Endodermal cell (in vitro differentiated cells): ENCODE measurements at regions not wholly inside any gene's neighbourhood (a gene's known extent, or its start where the extent isn't known, plus 50 kb on each side); places are given as distances from the start of the nearest gene placed in this dataset.

Experiments
- DNase-seq: peaks from one replicate; pipeline ENCODE4 v3.0.0-alpha.2; 2017
- H3K27ac ChIP-seq: 2 replicates; pipeline ENCODE4 v1.5.1; 2013; ENCODE audit warnings: mild to moderate bottlenecking, low read depth, low read length, moderate library complexity
- H3K27me3 ChIP-seq: 2 replicates; pipeline ENCODE4 v1.6.1; 2013; ENCODE audit warnings: mild to moderate bottlenecking, low read length, moderate library complexity; ENCODE audit not compliant: insufficient read depth, control insufficient read depth, poor library complexity, severe bottlenecking
- H3K36me3 ChIP-seq: 2 replicates; pipeline ENCODE4 v1.7.0; 2013; ENCODE audit warnings: mild to moderate bottlenecking, low read length, moderate library complexity; ENCODE audit not compliant: control insufficient read depth, insufficient read depth
- H3K4me1 ChIP-seq: one replicate; pipeline ENCODE4 v1.7.0; 2013; ENCODE audit warnings: low read length; ENCODE audit not compliant: control insufficient read depth, insufficient read depth
- H3K4me3 ChIP-seq: 2 replicates; pipeline ENCODE4 v1.5.1; 2013; ENCODE audit warnings: mild to moderate bottlenecking, low read length, moderate library complexity
- H3K9ac ChIP-seq: 2 replicates; pipeline ENCODE4 v1.6.1; 2013; ENCODE audit warnings: mild to moderate bottlenecking, low read length, moderate library complexity; ENCODE audit not compliant: poor library complexity, severe bottlenecking; ENCODE audit errors: extremely low read depth
- H3K9me3 ChIP-seq: 2 replicates; pipeline ENCODE4 v1.6.1; 2013; ENCODE audit warnings: mild to moderate bottlenecking, low read length, moderate library complexity; ENCODE audit not compliant: control insufficient read depth
- H3K27ac Mint-ChIP-seq: 2 replicates; pipeline ENCODE4 v1.8.0; 2020; ENCODE audit warnings: mixed read lengths
- H3K27me3 Mint-ChIP-seq: 2 replicates; pipeline ENCODE4 v1.8.0; 2021; ENCODE audit warnings: mild to moderate bottlenecking, mixed read lengths; ENCODE audit not compliant: insufficient read depth
- H3K36me3 Mint-ChIP-seq: 2 replicates; pipeline ENCODE4 v1.8.0; 2020; ENCODE audit warnings: low read depth, mixed read lengths
- H3K4me1 Mint-ChIP-seq: 2 replicates; pipeline ENCODE4 v1.8.0; 2020; ENCODE audit warnings: mixed read lengths
- H3K4me3 Mint-ChIP-seq: 2 replicates; pipeline ENCODE4 v1.8.0; 2020; ENCODE audit warnings: mild to moderate bottlenecking, moderate library complexity, mixed read lengths
- H3K9me3 Mint-ChIP-seq: 2 replicates; pipeline ENCODE4 v1.8.0; 2020; ENCODE audit warnings: mild to moderate bottlenecking, mixed read lengths
- CTCF ChIP-seq: fragments of 200-600 bp; sonication (generic); conservative IDR thresholded peaks from 2 replicates; pipeline ENCODE4 v1.5.0; 2021; ENCODE audit warnings: antibody characterized with exemption, mild to moderate bottlenecking
- WGBS, 2 experiments: methylation state at CpG; one replicate each; pipeline versions ENCODE4 v1.1.5 to v1.1.7; 2013; ENCODE audit warnings: missing lambda C conversion rate in 2 of 2, mixed read lengths in 1 of 2; ENCODE audit not compliant: insufficient coverage in 1 of 2, insufficient read length in 1 of 2; 5-methylcytosine and 5-hydroxymethylcytosine counted together

DNA sequence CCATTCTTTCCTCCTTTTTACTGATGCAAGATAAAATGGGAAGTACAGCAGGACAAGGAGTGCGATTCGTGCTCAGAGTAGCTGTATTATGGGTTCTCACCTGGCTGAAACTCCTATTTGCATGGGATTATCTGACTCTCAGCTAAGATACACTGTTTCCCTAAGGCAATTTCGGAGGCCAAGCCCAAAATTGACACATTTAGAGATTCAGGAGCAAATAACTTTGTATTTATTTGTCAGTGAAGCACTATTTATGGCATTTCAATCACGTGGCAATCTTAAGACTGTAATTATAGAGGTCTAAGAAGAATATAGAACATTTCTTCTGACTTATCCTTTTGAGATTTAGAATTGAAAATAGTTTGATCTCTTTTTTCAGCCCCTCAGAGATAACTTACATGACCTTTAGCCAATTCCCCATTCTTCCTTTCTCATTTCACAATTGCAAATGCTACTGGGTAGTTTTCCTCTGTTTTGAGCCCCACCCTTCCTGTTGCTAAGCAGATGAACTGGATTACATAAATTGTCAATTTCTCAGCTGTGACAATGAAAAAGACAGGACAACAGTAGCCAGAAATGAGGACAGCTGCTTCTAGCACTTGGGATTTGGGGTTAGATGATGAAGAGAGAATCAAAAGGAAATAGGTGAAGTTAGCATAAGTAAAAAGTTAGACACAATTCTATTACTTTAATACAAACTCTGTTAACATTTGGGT, 122.7 kb upstream of the FRY start:
- Histone ChIP-seq H3K9me3 (no peaks in the 10 kb centered on the region), H3K4me1 (peaks cover 22% of the 10 kb centered on the region), H3K4me3 (no peak overlapping the region), H3K9ac (no peak overlapping the region), H3K27me3 (no peaks in the 10 kb centered on the region), H3K36me3 (no peaks in the 10 kb centered on the region), H3K27ac (no peak overlapping the region)
- no peaks in the 10 kb centered on the region for H3K9me3 Mint-ChIP-seq
- TF ChIP-seq CTCF: no peak
- H3K27me3 Mint-ChIP-seq: no peaks in the 10 kb centered on the region
- peak overlapping the region; percentile 32 for H3K27ac Mint-ChIP-seq
- 77 to 83% methylated on average over 4 of the region's 4 CpGs for WGBS, 2 experiments
- H3K36me3 Mint-ChIP-seq: no peaks in the 10 kb centered on the region
- H3K4me3 Mint-ChIP-seq: no peak overlapping the region
- H3K4me1 Mint-ChIP-seq: peaks cover 59% of the 10 kb centered on the region
- DNase-seq: no peak

GRCh38 chr13:31909864-31910551, 121.6 kb upstream of the FRY start:
- no peaks in the 10 kb centered on the region for H3K9me3 Mint-ChIP-seq
- Histone ChIP-seq H3K27me3 (no peaks in the 10 kb centered on the region), H3K27ac (no peak overlapping the region), H3K4me1 (peaks cover 29% of the 10 kb centered on the region), H3K9me3 (no peaks in the 10 kb centered on the region), H3K4me3 (no peak overlapping the region), H3K36me3 (no peaks in the 10 kb centered on the region), H3K9ac (no peak overlapping the region)
- H3K4me3 Mint-ChIP-seq: no peak overlapping the region
- H3K27me3 Mint-ChIP-seq: no peaks in the 10 kb centered on the region
- DNase-seq: peak; percentile 73
- peak; percentile 98 for TF ChIP-seq CTCF
- no peak overlapping the region for H3K27ac Mint-ChIP-seq
- H3K36me3 Mint-ChIP-seq: no peaks in the 10 kb centered on the region
- WGBS, 2 experiments: 25 to 50% methylated on average over 2 to 5 of the region's 6 CpGs
- H3K4me1 Mint-ChIP-seq: peaks cover 57% of the 10 kb centered on the region

- Mint-ChIP-seq H3K4me1 (peaks cover 61% of the 10 kb centered on the region), H3K27ac (no peak overlapping the region)
These were observed 120.9 kb upstream of the FRY start for GRCh38 chr13:31910633-31911032.

More at GRCh38 chr13:31910633-31911032, 120.9 kb upstream of the FRY start:
- H3K9me3 Mint-ChIP-seq: no peaks in the 10 kb centered on the region
- H3K27me3 Mint-ChIP-seq: no peaks in the 10 kb centered on the region
- Histone ChIP-seq H3K9me3 (no peaks in the 10 kb centered on the region), H3K4me1 (peaks cover 29% of the 10 kb centered on the region), H3K27me3 (no peaks in the 10 kb centered on the region), H3K27ac (no peak overlapping the region), H3K9ac (no peak overlapping the region), H3K4me3 (no peak overlapping the region), H3K36me3 (no peaks in the 10 kb centered on the region)
- no peak for DNase-seq
- no peaks in the 10 kb centered on the region for H3K36me3 Mint-ChIP-seq
- WGBS, 2 experiments: 100% methylated on average over 2 of the region's 2 CpGs; no CpG with 5 or more reads in 1 of the 2 experiments
- no peak for TF ChIP-seq CTCF
- H3K4me3 Mint-ChIP-seq: no peak overlapping the region
